Suprapubic skin (tissue), 4 donors: ENCODE measurements at regions not wholly inside any gene's neighbourhood (a gene's known extent, or its start where the extent isn't known, plus 50 kb on each side); places are given as distances from the start of the nearest gene placed in this dataset.

Experiments
- POLR2A ChIP-seq, 2 donors: fragments of 450-650 bp; IDR thresholded peaks; one replicate each; pipeline ENCODE4 v1.6.1; 2017; ENCODE audit warnings: antibody characterized with exemption in 2 of 2, mild to moderate bottlenecking in 2 of 2, moderate library complexity in 2 of 2
- POLR2AphosphoS5 ChIP-seq, 3 donors: sonication (generic); formaldehyde crosslinking; IDR thresholded peaks; one replicate each; pipeline ENCODE4 v1.6.1; 2017; ENCODE audit warnings: antibody characterized with exemption in 3 of 3

DNA sequence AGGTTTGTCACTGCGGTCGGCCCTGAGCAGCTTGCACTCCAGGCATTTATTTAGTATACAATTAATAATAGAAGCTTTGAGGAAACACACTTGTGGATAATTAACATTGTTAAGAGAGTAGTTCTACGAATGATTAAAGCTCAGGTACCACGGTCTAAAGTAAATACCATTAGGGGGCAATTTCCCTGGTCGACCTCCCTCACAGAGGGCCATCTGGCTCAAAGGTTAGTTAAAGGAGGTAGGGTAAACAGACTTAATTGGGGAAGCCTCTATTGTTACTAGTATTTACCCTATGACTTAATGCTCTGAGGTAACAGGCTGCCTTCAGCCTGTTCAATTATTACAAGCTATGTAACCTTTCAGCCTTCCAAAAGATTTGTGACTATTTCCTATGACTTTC is 122.3 kb upstream of the SLC44A3 start:
- no peak for TF ChIP-seq POLR2AphosphoS5 (IDR thresholded peaks at IDR 0.05)
- TF ChIP-seq POLR2A (IDR thresholded peaks at IDR 0.05) = no peak
